Fibroblast of lung (primary cell): ENCODE measurements at regions not wholly inside any gene's neighbourhood (a gene's known extent, or its start where the extent isn't known, plus 50 kb on each side); places are given as distances from the start of the nearest gene placed in this dataset.

ENCODE experiments used
- DNase-seq, 2 donors: peaks; one replicate each; pipeline versions ENCODE4 v3.0.0 to v3.0.0-alpha.2; 2010; ENCODE audit warnings: low read depth in 2 of 2
- H2AFZ ChIP-seq: 2 replicates; pipeline ENCODE4 v1.5.1; 2012; ENCODE audit warnings: low read length, control low read depth, inconsistent platforms
- H3K27ac ChIP-seq: 2 replicates; pipeline ENCODE4 v1.5.1; 2011; ENCODE audit warnings: low read length, control low read depth; ENCODE audit not compliant: insufficient read depth
- H3K27me3 ChIP-seq: 2 replicates; pipeline ENCODE4 v1.5.1; 2011; ENCODE audit warnings: mild to moderate bottlenecking, low read length; ENCODE audit not compliant: control insufficient read depth, insufficient read depth
- H3K36me3 ChIP-seq: 2 replicates; pipeline ENCODE4 v1.5.1; 2011; ENCODE audit warnings: low read length; ENCODE audit not compliant: control insufficient read depth, insufficient read depth
- H3K4me1 ChIP-seq: 2 replicates; pipeline ENCODE4 v1.5.1; 2011; ENCODE audit warnings: low read length; ENCODE audit not compliant: control insufficient read depth, insufficient read depth; ENCODE audit errors: extremely low read depth
- H3K4me2 ChIP-seq: 2 replicates; pipeline ENCODE4 v1.5.1; 2011; ENCODE audit warnings: low read length, control low read depth; ENCODE audit not compliant: insufficient read depth; ENCODE audit errors: extremely low read depth
- H3K4me3 ChIP-seq, 4 experiments: fragments of 200-600 bp in 1 of 4; sonication (generic) in 1 of 4; replicated peaks in 1 of 4; 2 replicates each; pipeline ENCODE4 v1.5.1; 2011 to 2016; ENCODE audit warnings: low read length in 4 of 4, low read depth in 3 of 4, mild to moderate bottlenecking in 3 of 4, control low read depth in 2 of 4, inconsistent platforms in 1 of 4, mixed read lengths in 1 of 4; ENCODE audit not compliant: insufficient read depth in 1 of 4; ENCODE audit errors: control extremely low read depth in 1 of 4
- H3K79me2 ChIP-seq: 2 replicates; pipeline ENCODE4 v1.5.1; 2012; ENCODE audit warnings: mild to moderate bottlenecking, low read length, inconsistent platforms; ENCODE audit not compliant: control insufficient read depth, insufficient read depth
- H3K9ac ChIP-seq: 2 replicates; pipeline ENCODE4 v1.5.1; 2011; ENCODE audit warnings: mild to moderate bottlenecking, low read length, control low read depth; ENCODE audit not compliant: insufficient read depth
- H3K9me3 ChIP-seq: 2 replicates; pipeline ENCODE4 v1.5.1; 2012; ENCODE audit warnings: low read depth, low read length; ENCODE audit not compliant: control insufficient read depth, insufficient read depth
- H4K20me1 ChIP-seq: 2 replicates; pipeline ENCODE4 v1.5.1; 2011; ENCODE audit warnings: low read length; ENCODE audit not compliant: control insufficient read depth, insufficient read depth; ENCODE audit errors: extremely low read depth
- CTCF ChIP-seq, 2 donors: IDR thresholded peaks in 1 of 2; conservative IDR thresholded peaks in 1 of 2; 1 replicate in 1 of 2; 2 replicates in 1 of 2; pipeline ENCODE4 v1.5.1; 2011 to 2012; ENCODE audit warnings: low read length in 2 of 2, control low read depth in 1 of 2, inconsistent platforms in 1 of 2, low read depth in 1 of 2, mild to moderate bottlenecking in 1 of 2
- EZH2 ChIP-seq: IDR thresholded peaks from 2 replicates; pipeline ENCODE4 v1.5.1; 2012; ENCODE audit warnings: low read length, control low read depth, mild to moderate bottlenecking; ENCODE audit errors: missing control alignments

- Histone ChIP-seq H3K79me2 (no peaks in the 10 kb centered on the region), H3K27me3 (no peaks in the 10 kb centered on the region), H2AFZ (no peak overlapping the region), H3K4me1 (no peaks in the 10 kb centered on the region), H4K20me1 (no peaks in the 10 kb centered on the region), H3K9me3 (no peaks in the 10 kb centered on the region), H3K4me3 (no peak overlapping the region), H3K4me2 (no peak overlapping the region), H3K36me3 (peaks cover 3% of the 10 kb centered on the region), H3K27ac (no peak overlapping the region), H3K9ac (no peak overlapping the region)
- peak in 1 of 2 donors; percentile 68 for DNase-seq
- TF ChIP-seq CTCF (conservative IDR thresholded peaks at IDR 0.05 in 1 of 2, IDR thresholded peaks at IDR 0.05 in 1 of 2; ENCODE audit: low read depth in 1 of 2, low read length in 2 of 2) (no peak), EZH2 (no peak)
Observed at GRCh38 chr14:100975671-100976070, 72.1 kb upstream of the RTL1 start.

GRCh38 chr14:100979079-100979478 lies 75.6 kb upstream of the RTL1 start:
- no peak overlapping the region for H3K4me2 ChIP-seq
- H3K27ac ChIP-seq: no peak overlapping the region
- H3K4me1 ChIP-seq: no peaks in the 10 kb centered on the region
- TF ChIP-seq CTCF (conservative IDR thresholded peaks at IDR 0.05 in 1 of 2, IDR thresholded peaks at IDR 0.05 in 1 of 2; ENCODE audit: low read depth in 1 of 2, low read length in 2 of 2): no peak
- no peak for TF ChIP-seq EZH2
- H3K4me3 ChIP-seq: no peak overlapping the region
- H3K27me3 ChIP-seq: no peaks in the 10 kb centered on the region
- no peaks in the 10 kb centered on the region for H4K20me1 ChIP-seq
- H3K36me3 ChIP-seq: peaks cover 3% of the 10 kb centered on the region
- H3K9me3 ChIP-seq: no peaks in the 10 kb centered on the region
- H3K79me2 ChIP-seq: no peaks in the 10 kb centered on the region
- H2AFZ ChIP-seq: no peak overlapping the region
- no peak for DNase-seq
- no peak overlapping the region for H3K9ac ChIP-seq

GRCh38 chr14:100979780-100980179 lies 76.3 kb upstream of the RTL1 start:
- TF ChIP-seq EZH2: no peak
- no peak for TF ChIP-seq CTCF (conservative IDR thresholded peaks at IDR 0.05 in 1 of 2, IDR thresholded peaks at IDR 0.05 in 1 of 2; ENCODE audit: low read depth in 1 of 2, low read length in 2 of 2)
- Histone ChIP-seq H3K27ac (no peak overlapping the region), H3K36me3 (peaks cover 1% of the 10 kb centered on the region), H4K20me1 (no peaks in the 10 kb centered on the region), H3K4me1 (no peaks in the 10 kb centered on the region), H3K27me3 (no peaks in the 10 kb centered on the region), H3K9me3 (no peaks in the 10 kb centered on the region), H3K4me2 (no peak overlapping the region), H3K4me3 (no peak overlapping the region), H3K79me2 (no peaks in the 10 kb centered on the region), H3K9ac (no peak overlapping the region), H2AFZ (no peak overlapping the region)
- DNase-seq: peak; percentile 71 to 87
